ENCODE measurements at regions not wholly inside any gene's neighbourhood (a gene's known extent, or its start where the extent isn't known, plus 50 kb on each side); places are given as distances from the start of the nearest gene placed in this dataset.

DNA sequence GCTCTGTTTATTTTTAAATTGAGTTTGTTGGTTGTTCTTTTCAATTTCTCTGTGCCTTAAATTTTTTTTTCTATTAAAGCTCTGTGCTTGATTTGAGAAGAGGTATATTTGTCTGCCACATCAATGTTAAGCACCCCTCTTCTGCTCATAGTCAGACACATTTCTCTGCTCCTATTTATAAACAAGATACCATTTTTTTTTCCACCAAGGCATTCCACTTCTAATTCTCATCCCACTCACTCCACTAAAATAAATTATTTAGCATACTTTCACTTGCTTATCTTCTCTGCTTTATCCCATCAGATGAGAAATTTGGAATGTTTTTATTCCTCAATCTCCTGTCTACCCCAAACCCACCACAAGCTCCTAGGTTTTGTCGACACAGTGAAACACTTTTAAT, 127.0 kb upstream of the PDE5A start:
- Histone ChIP-seq H3K36me3 (no peaks in the 10 kb centered on the region), H3K27ac (no peak overlapping the region), H3K9me3 (ENCODE audit: severe bottlenecking) (no peaks in the 10 kb centered on the region), H3K27me3 (ENCODE audit: insufficient read depth, low read depth, severe bottlenecking) (no peaks in the 10 kb centered on the region), H3K4me3 (ENCODE audit: low read depth, low read length) (no peak overlapping the region)
- TF ChIP-seq, protein P1, sequence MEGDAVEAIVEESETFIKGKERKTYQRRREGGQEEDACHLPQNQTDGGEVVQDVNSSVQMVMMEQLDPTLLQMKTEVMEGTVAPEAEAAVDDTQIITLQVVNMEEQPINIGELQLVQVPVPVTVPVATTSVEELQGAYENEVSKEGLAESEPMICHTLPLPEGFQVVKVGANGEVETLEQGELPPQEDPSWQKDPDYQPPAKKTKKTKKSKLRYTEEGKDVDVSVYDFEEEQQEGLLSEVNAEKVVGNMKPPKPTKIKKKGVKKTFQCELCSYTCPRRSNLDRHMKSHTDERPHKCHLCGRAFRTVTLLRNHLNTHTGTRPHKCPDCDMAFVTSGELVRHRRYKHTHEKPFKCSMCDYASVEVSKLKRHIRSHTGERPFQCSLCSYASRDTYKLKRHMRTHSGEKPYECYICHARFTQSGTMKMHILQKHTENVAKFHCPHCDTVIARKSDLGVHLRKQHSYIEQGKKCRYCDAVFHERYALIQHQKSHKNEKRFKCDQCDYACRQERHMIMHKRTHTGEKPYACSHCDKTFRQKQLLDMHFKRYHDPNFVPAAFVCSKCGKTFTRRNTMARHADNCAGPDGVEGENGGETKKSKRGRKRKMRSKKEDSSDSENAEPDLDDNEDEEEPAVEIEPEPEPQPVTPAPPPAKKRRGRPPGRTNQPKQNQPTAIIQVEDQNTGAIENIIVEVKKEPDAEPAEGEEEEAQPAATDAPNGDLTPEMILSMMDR (IDR thresholded peaks at IDR 0.05; ENCODE audit: low read depth, low read length) = no peak
- no peak for DNase-seq

DNA sequence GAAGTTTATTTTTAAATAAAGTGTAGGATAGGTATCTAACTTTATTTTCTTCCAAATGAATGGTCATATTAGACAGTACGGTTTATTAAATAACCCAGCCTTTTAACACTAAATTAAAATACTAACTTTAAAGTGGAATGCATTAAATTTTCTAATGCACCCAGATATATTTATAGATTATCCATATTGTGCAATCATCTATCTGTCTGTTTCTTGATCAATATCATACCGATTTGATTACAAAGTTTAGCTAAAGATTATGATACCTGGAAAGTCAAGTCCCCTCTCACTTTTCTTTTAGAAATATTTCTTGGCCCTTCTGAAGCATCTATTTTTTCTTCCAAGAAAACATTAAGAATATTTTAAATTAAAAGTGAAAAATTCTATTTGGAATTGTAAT, 124.3 kb upstream of the PDE5A start:
- H3K27me3 ChIP-seq (ENCODE audit: insufficient read depth, low read depth, severe bottlenecking) = no peaks in the 10 kb centered on the region

DNA sequence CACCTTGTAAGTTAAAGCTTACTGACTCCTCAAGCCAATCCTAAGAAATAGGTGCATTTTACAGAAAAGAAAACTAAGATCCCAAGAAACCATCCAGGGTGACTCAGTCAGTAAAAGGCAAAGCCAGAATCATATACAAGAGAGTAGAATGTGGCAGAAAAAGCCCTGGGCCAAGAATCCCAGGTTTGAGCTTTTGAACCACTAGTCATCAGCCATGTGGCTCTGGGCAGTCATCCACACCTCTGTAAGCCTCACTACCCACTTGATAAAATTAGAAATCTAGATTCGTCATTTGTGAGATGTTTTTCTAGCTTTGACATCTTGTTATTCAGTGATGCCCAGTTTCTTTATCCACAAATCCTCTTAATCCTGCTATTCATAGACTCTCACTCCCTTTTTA, 122.2 kb upstream of the PDE5A start:
- TF ChIP-seq, protein P1 (IDR thresholded peaks at IDR 0.05; ENCODE audit: low read depth, low read length) = no peak
- Histone ChIP-seq H3K9me3 (ENCODE audit: severe bottlenecking) (no peaks in the 10 kb centered on the region), H3K27me3 (ENCODE audit: insufficient read depth, low read depth, severe bottlenecking) (no peaks in the 10 kb centered on the region), H3K4me3 (ENCODE audit: low read depth, low read length) (no peak overlapping the region), H3K27ac (no peak overlapping the region), H3K36me3 (no peaks in the 10 kb centered on the region)
- no peak for DNase-seq

More for the DNA sequence above, 124.3 kb upstream of the PDE5A start:
- Histone ChIP-seq H3K36me3 (no peaks in the 10 kb centered on the region), H3K9me3 (ENCODE audit: severe bottlenecking) (no peaks in the 10 kb centered on the region), H3K4me3 (ENCODE audit: low read depth, low read length) (no peak overlapping the region), H3K27ac (no peak overlapping the region)
- DNase-seq = no peak
- TF ChIP-seq, protein P1 (IDR thresholded peaks at IDR 0.05; ENCODE audit: low read depth, low read length) = no peak

DNA sequence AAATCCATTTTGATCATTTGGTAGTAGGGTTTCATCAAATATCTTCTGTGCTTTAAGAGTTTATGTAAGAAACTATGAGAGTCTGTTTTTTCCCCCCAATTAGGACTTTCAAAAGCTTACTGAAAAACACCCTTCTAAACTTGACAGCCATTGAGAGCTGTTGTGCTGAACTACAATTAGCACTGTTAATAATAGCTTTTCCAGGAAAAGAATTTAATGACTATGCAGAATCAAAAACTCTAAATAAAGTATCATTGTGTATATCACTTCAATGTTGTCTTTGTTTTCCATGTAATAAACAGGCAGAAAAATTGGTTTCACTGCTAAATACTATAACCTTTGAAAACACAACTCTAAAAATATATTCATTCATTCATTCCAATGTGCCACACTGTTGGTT, 121.4 kb upstream of the PDE5A start:
- no peak for DNase-seq
- TF ChIP-seq, protein P1 (IDR thresholded peaks at IDR 0.05; ENCODE audit: low read depth, low read length) = no peak
- H3K27me3 ChIP-seq (ENCODE audit: insufficient read depth, low read depth, severe bottlenecking) = no peaks in the 10 kb centered on the region
- no peak overlapping the region for H3K4me3 ChIP-seq (ENCODE audit: low read depth, low read length)
- H3K27ac ChIP-seq = no peak overlapping the region
- no peaks in the 10 kb centered on the region for H3K9me3 ChIP-seq (ENCODE audit: severe bottlenecking)
- H3K36me3 ChIP-seq = no peaks in the 10 kb centered on the region

DNA sequence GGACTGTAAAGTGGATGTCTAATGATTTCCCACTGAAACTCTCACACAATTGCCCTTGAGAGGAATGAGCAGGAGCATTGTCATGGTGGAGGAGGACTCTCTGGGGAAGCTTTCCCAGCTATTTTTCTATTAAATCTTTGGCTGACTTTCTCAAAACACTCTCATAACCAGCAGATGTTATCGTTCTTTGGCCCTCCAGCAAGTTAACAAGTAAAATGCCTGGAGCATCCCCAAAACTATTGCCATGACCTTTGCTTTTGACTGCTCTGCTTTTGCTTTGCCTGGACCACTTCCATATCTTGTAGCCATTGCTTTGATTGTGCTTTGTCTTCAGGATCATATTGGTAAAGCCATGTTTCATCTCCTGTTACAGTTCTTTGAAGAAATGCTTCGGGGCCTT, 120.2 kb upstream of the PDE5A start:
- H3K36me3 ChIP-seq = no peaks in the 10 kb centered on the region
- H3K27me3 ChIP-seq (ENCODE audit: insufficient read depth, low read depth, severe bottlenecking) = no peaks in the 10 kb centered on the region
- H3K9me3 ChIP-seq (ENCODE audit: severe bottlenecking) = no peaks in the 10 kb centered on the region
- TF ChIP-seq, protein P1 (IDR thresholded peaks at IDR 0.05; ENCODE audit: low read depth, low read length) = no peak
- H3K4me3 ChIP-seq (ENCODE audit: low read depth, low read length) = no peak overlapping the region
- H3K27ac ChIP-seq = no peak overlapping the region
- DNase-seq = no peak

DNA sequence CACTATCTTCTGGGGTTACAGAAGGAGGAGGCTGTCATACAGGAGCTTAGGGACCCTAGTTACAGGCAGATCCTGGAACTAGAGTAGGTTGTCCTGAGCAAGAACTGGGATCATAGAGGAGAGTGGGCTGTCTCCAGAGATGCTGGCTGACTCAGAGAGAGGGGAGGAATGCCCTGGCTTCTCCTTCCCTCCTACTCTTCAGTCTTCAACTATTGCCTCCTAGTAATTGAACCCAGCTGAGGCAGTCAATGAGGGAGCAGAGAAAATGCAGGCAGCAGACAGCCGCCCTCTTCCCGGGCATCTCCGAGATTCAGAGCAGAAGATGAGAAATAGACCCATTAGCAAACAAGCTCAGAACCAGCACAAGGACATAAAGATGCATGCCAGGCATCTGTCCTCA, 118.3 kb upstream of the PDE5A start:
- H3K27ac ChIP-seq = no peak overlapping the region
- H3K4me3 ChIP-seq (ENCODE audit: low read depth, low read length) = no peak overlapping the region
- no peaks in the 10 kb centered on the region for H3K27me3 ChIP-seq (ENCODE audit: insufficient read depth, low read depth, severe bottlenecking)
- no peak for DNase-seq
- TF ChIP-seq, protein P1 (IDR thresholded peaks at IDR 0.05; ENCODE audit: low read depth, low read length) = no peak
- H3K9me3 ChIP-seq (ENCODE audit: severe bottlenecking) = no peaks in the 10 kb centered on the region
- no peaks in the 10 kb centered on the region for H3K36me3 ChIP-seq

All from WERI-Rb-1 (cell line).